ENCODE measurements at regions not wholly inside any gene's neighbourhood (a gene's known extent, or its start where the extent isn't known, plus 50 kb on each side); places are given as distances from the start of the nearest gene placed in this dataset.

DNA sequence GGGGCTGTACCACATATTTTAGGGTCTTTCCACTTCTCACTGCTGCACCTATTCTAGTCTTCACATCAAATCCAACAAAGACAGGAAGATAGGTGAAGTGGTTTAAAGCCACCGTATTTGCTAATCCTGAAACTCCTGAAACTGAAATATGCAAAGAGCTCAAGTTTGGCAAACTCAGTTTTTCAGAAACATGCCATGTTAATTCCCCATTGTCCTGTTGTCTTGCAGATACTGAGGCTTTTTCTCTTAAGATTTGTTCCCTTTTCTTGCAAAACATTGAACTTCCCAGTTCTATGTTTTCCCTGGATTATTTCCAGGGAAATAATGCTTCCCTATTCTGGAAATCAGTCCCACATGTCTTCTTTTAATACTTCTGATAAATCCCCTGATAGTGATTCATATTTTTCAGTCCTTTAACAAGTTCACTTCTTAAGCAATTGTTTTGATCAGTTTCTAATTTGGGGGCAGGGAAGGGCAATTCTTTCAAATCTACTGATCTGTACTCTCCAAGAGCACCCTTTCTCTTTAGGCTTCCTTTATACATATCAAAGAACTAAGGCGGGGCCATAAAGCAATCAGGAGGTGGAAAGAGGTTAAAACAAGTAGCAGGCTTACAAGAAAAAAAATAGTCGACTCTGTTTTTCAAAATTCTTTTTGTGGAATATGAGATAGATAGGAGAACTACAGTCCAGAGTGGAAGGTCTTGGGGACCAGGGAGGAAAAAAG is 648.5 kb downstream of the BNC2 start:
- Histone ChIP-seq H3K27me3 (ENCODE audit: insufficient read depth) (no peaks in the 10 kb centered on the region), H3K9me2 (no peaks in the 10 kb centered on the region), H3K4me3 (ENCODE audit: low read depth in 2 of 2, low read length in 1 of 2) (no peak overlapping the region), H3F3A (replicated peaks; ENCODE audit: insufficient read depth) (no peaks in the 10 kb centered on the region), H3K36me3 (replicated peaks in 1 of 2; ENCODE audit: control insufficient read depth in 1 of 2, insufficient read depth in 2 of 2, low read length in 1 of 2) (no peaks in the 10 kb centered on the region), H3K79me2 (ENCODE audit: insufficient read depth) (no peaks in the 10 kb centered on the region), H3K9ac (no peak overlapping the region), H3K4me2 (peak overlapping the region; percentile 1; the same call in 1 of the 2 replicates), H2AFZ (ENCODE audit: low read depth) (0 out of 2 replicates have a peak overlapping the region, but pooled peaks have one; percentile 0), H4K20me1 (ENCODE audit: insufficient read depth) (no peaks in the 10 kb centered on the region), H3K4me1 (ENCODE audit: control insufficient read depth in 1 of 2, insufficient read depth in 2 of 2, low read depth in 1 of 2, low read length in 1 of 2) (peaks cover 2 to 13% of the 10 kb centered on the region in 2 experiments; a peak in 3 of 4 replicates), H3K9me3 (no peaks in the 10 kb centered on the region), H3K27ac (ENCODE audit: low read depth in 2 of 2, low read length in 1 of 2) (peak overlapping the region; percentile 28 to 41; a peak in 2 of 4 replicates)
- ChIA-PET CTCF (interaction anchor here (1.0 kb wide), 1 partner anchor 10 kb away, joined by 3 read pairs; no protein-coding TSS in a partner anchor), POLR2A (no interaction called here)
- WGBS (ENCODE audit: low lambda C conversion rate), result 64% methylated on average over 3 of the region's 3 CpGs
- no peak for DNase-seq
- TF ChIP-seq TCF12 (IDR thresholded peaks at IDR 0.05), result peak; percentile 70
- TF ChIP-seq NFIC (IDR thresholded peaks at IDR 0.05; ENCODE audit: borderline replicate concordance), result peak; percentile 9; the same call in 1 of the 2 replicates
- TF ChIP-seq JUND (IDR thresholded peaks at IDR 0.05), result 0 out of 2 replicates have a peak, but pooled peaks have one; percentile 15
- no peak for TF ChIP-seq POLR2AphosphoS5 (IDR thresholded peaks at IDR 0.05; ENCODE audit: low read depth, low read length)
- TF ChIP-seq SMC3 (IDR thresholded peaks at IDR 0.05; ENCODE audit: low read depth, low read length), result no peak

DNA sequence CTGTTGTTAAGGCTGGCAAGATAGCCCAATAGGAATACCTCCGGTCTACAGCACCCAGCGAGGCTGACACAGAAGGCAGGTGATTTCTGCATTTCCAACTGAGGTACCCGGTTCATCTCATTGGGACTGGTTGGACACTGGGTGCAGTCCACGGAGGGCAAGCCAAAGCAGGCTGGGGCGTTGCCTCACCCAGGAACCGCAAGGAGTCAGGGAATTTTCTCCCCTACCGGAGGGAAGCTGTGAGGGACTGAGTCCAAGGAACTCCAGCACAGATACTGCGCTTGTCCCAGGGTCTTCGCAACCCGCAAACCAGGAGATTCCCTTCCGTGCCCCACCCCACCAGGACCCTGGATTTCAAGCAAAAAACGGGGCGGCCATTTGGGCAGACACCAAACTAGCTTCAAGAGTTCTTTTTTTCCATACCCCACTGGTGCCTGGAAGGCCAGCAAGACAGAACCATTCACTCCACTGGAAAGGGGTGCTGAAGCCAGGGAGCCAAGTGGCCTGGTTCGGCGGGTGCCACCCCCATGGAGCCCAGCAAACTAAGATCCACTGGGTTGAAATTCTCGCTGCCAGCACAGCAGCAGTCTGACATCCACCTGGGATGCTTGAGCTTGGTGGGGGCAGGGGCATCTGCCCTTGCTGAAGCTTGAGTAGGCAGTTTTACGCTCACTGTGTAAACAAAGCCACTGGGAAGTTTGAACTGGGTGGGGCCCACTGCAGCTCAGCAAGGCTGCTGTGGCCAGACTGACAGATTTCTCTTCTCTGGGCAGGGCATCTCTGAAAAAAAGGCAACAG is 647.2 kb downstream of the BNC2 start:
- H3K9ac ChIP-seq, result no peak overlapping the region
- CTCF ChIA-PET, result interaction anchor here (1.1 kb wide), 1 partner anchor 13 kb away, joined by 3 read pairs; no protein-coding TSS in a partner anchor
- no peaks in the 10 kb centered on the region for H3K9me2 ChIP-seq
- H3K4me1 ChIP-seq (ENCODE audit: control insufficient read depth in 1 of 2, insufficient read depth in 2 of 2, low read depth in 1 of 2, low read length in 1 of 2), result peaks cover 2 to 11% of the 10 kb centered on the region in 2 experiments; a peak in 3 of 4 replicates
- no peaks in the 10 kb centered on the region for H3K36me3 ChIP-seq (replicated peaks in 1 of 2; ENCODE audit: control insufficient read depth in 1 of 2, insufficient read depth in 2 of 2, low read length in 1 of 2)
- POLR2A ChIA-PET, result no interaction called here
- no peaks in the 10 kb centered on the region for H3K79me2 ChIP-seq (ENCODE audit: insufficient read depth)
- H3K9me3 ChIP-seq, result no peaks in the 10 kb centered on the region
- TF ChIP-seq EZH2phosphoT487 (IDR thresholded peaks at IDR 0.05; ENCODE audit: borderline replicate concordance, low read depth) (no peak), RCOR1 (IDR thresholded peaks at IDR 0.05; ENCODE audit: low read length) (no peak), RAD21 (IDR thresholded peaks at IDR 0.05; ENCODE audit: low read length) (no peak), TEAD4 (IDR thresholded peaks at IDR 0.05; ENCODE audit: borderline replicate concordance, insufficient read depth) (no peak), GABPA (IDR thresholded peaks at IDR 0.05; ENCODE audit: low read depth) (no peak), POLR2AphosphoS5 (IDR thresholded peaks at IDR 0.05; ENCODE audit: low read depth, low read length) (no peak), TCF12 (IDR thresholded peaks at IDR 0.05) (no peak), SIN3A (IDR thresholded peaks at IDR 0.05; ENCODE audit: borderline replicate concordance, low read depth, low read length) (no peak)
- TF ChIP-seq, protein P1, sequence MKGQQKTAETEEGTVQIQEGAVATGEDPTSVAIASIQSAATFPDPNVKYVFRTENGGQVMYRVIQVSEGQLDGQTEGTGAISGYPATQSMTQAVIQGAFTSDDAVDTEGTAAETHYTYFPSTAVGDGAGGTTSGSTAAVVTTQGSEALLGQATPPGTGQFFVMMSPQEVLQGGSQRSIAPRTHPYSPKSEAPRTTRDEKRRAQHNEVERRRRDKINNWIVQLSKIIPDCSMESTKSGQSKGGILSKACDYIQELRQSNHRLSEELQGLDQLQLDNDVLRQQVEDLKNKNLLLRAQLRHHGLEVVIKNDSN (IDR thresholded peaks at IDR 0.05; ENCODE audit: borderline replicate concordance, low read depth), result no peak
- DNase-seq, result no peak
- H4K20me1 ChIP-seq (ENCODE audit: insufficient read depth), result no peaks in the 10 kb centered on the region
- H3K4me3 ChIP-seq (ENCODE audit: low read depth in 2 of 2, low read length in 1 of 2), result no peak overlapping the region
- 93% methylated on average over 15 of the region's 17 CpGs for WGBS (ENCODE audit: low lambda C conversion rate)
- no peak overlapping the region for H3K27ac ChIP-seq (ENCODE audit: low read depth in 2 of 2, low read length in 1 of 2)
- H3F3A ChIP-seq (replicated peaks; ENCODE audit: insufficient read depth), result no peaks in the 10 kb centered on the region
- H3K27me3 ChIP-seq (ENCODE audit: insufficient read depth), result no peaks in the 10 kb centered on the region
- no peak overlapping the region for H3K4me2 ChIP-seq
- no peak overlapping the region for H2AFZ ChIP-seq (ENCODE audit: low read depth)

Measured in SK-N-SH (cell line).